ENCODE measurements at regions not wholly inside any gene's neighbourhood (a gene's known extent, or its start where the extent isn't known, plus 50 kb on each side); places are given as distances from the start of the nearest gene placed in this dataset.

- Histone ChIP-seq H3K27me3 (no peaks in the 10 kb centered on the region), H3K4me1 (no peaks in the 10 kb centered on the region), H3K4me3 (replicated peaks in 1 of 3) (no peak overlapping the region), H3K36me3 (no peaks in the 10 kb centered on the region), H3K9me3 (no peaks in the 10 kb centered on the region), H3K27ac (no peak overlapping the region)
- WGBS, 2 donors, result 83 to 84% methylated on average over 5 of the region's 5 CpGs
- TF ChIP-seq CTCF (IDR thresholded peaks at IDR 0.05), result no peak
- no peak for TF ChIP-seq POLR2A (IDR thresholded peaks at IDR 0.05)
- no peak for DNase-seq
- intact Hi-C loops (cut with DNase I), result no loop called here
Measured at GRCh38 chr3:106296062-106296461, 427.2 kb upstream of the CBLB start.

- WGBS, 2 donors, result 41 to 64% methylated on average over 2 of the region's 2 CpGs
- TF ChIP-seq POLR2A (IDR thresholded peaks at IDR 0.05) (no peak), CTCF (IDR thresholded peaks at IDR 0.05) (no peak)
- intact Hi-C loops (cut with DNase I), result no loop called here
- DNase-seq, result no peak
- H3K36me3 ChIP-seq, result no peaks in the 10 kb centered on the region
- no peaks in the 10 kb centered on the region for H3K4me1 ChIP-seq
- H3K9me3 ChIP-seq, result no peaks in the 10 kb centered on the region
- H3K4me3 ChIP-seq (replicated peaks in 1 of 3), result no peak overlapping the region
- no peaks in the 10 kb centered on the region for H3K27me3 ChIP-seq
- H3K27ac ChIP-seq, result no peak overlapping the region
Measured at GRCh38 chr3:106299300-106300098, 430.7 kb upstream of the CBLB start.

- Histone ChIP-seq H3K27ac (no peak overlapping the region), H3K4me1 (no peaks in the 10 kb centered on the region), H3K4me3 (replicated peaks in 1 of 3) (no peak overlapping the region), H3K36me3 (no peaks in the 10 kb centered on the region), H3K9me3 (no peaks in the 10 kb centered on the region), H3K27me3 (no peaks in the 10 kb centered on the region)
- no peak for DNase-seq
- intact Hi-C loops (cut with DNase I), result no loop called here
- WGBS, 2 donors, result 78% methylated on average over 5 of the region's 5 CpGs
- TF ChIP-seq CTCF (IDR thresholded peaks at IDR 0.05) (no peak), POLR2A (IDR thresholded peaks at IDR 0.05) (no peak)
Measured at GRCh38 chr3:106302451-106303221, 433.8 kb upstream of the CBLB start.

- no peak overlapping the region for H3K27ac ChIP-seq
- no peaks in the 10 kb centered on the region for H3K9me3 ChIP-seq
- H3K4me1 ChIP-seq, result no peaks in the 10 kb centered on the region
- H3K27me3 ChIP-seq, result no peaks in the 10 kb centered on the region
- H3K4me3 ChIP-seq (replicated peaks in 1 of 3), result no peak overlapping the region
- intact Hi-C loops (cut with DNase I), result no loop called here
- no peaks in the 10 kb centered on the region for H3K36me3 ChIP-seq
- no peak for TF ChIP-seq CTCF (IDR thresholded peaks at IDR 0.05)
- no peak for TF ChIP-seq POLR2A (IDR thresholded peaks at IDR 0.05)
- no peak for DNase-seq
Measured at GRCh38 chr3:106303766-106304165, 435.0 kb upstream of the CBLB start.

- intact Hi-C loops (cut with DNase I), result no loop called here
- TF ChIP-seq CTCF (IDR thresholded peaks at IDR 0.05), result no peak
- H3K4me1 ChIP-seq, result no peaks in the 10 kb centered on the region
- H3K9me3 ChIP-seq, result no peaks in the 10 kb centered on the region
- no peak for DNase-seq
- 84 to 93% methylated on average over 2 of the region's 2 CpGs for WGBS, 2 donors
- H3K27me3 ChIP-seq, result no peaks in the 10 kb centered on the region
- H3K36me3 ChIP-seq, result no peaks in the 10 kb centered on the region
- no peak overlapping the region for H3K4me3 ChIP-seq (replicated peaks in 1 of 3)
- no peak overlapping the region for H3K27ac ChIP-seq
Measured at GRCh38 chr3:106305127-106305526, 436.3 kb upstream of the CBLB start.
